PC-3 (cell line): ENCODE measurements at regions not wholly inside any gene's neighbourhood (a gene's known extent, or its start where the extent isn't known, plus 50 kb on each side); places are given as distances from the start of the nearest gene placed in this dataset.

Experiments
- EZH2 ChIP-seq: fragments of 300-600 bp; sonication (generic); IDR thresholded peaks from one replicate; pipeline ENCODE4 v1.6.1; 2017; ENCODE audit warnings: antibody characterized with exemption, mild to moderate bottlenecking, low read length; ENCODE audit not compliant: unreplicated experiment
- TF ChIP-seq, protein P1 (sequence below): fragments of 300-600 bp; sonication (generic); conservative IDR thresholded peaks from 2 replicates; pipeline ENCODE4 v1.5.1; 2017; ENCODE audit warnings: antibody characterized with exemption, low read depth, mild to moderate bottlenecking, low read length

DNA sequence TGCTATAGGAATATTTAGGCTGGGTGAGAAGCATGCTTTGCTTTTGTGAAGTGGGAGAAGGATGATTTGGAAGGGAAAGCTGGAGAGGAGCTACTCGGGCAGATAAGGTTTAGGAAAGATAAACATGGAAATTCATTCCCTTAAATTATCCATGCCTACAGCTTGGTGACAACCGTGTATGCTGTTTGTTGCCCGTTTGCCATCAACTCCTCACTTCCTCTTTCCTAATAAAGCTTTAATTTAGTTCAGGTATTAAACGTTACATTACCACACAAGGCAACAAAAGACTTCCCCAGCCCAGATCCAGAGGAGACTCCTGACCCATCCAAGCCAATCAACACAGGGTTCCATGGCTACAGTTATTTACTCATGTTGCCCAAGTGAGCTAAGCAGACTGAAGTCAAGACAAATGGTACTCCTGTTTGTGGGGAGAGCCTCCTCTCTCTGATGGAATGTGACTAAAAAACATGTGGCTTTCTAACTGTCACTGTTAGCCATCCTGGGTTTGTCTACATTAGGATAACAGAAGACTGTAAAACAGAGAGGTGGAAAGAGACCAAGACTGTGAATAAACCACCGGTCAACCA, 101.7 kb upstream of the GRAMD1B start:
- TF ChIP-seq, protein P1, sequence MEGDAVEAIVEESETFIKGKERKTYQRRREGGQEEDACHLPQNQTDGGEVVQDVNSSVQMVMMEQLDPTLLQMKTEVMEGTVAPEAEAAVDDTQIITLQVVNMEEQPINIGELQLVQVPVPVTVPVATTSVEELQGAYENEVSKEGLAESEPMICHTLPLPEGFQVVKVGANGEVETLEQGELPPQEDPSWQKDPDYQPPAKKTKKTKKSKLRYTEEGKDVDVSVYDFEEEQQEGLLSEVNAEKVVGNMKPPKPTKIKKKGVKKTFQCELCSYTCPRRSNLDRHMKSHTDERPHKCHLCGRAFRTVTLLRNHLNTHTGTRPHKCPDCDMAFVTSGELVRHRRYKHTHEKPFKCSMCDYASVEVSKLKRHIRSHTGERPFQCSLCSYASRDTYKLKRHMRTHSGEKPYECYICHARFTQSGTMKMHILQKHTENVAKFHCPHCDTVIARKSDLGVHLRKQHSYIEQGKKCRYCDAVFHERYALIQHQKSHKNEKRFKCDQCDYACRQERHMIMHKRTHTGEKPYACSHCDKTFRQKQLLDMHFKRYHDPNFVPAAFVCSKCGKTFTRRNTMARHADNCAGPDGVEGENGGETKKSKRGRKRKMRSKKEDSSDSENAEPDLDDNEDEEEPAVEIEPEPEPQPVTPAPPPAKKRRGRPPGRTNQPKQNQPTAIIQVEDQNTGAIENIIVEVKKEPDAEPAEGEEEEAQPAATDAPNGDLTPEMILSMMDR: no peak
- TF ChIP-seq EZH2: no peak
